ENCODE measurements at regions not wholly inside any gene's neighbourhood (a gene's known extent, or its start where the extent isn't known, plus 50 kb on each side); places are given as distances from the start of the nearest gene placed in this dataset.

DNA sequence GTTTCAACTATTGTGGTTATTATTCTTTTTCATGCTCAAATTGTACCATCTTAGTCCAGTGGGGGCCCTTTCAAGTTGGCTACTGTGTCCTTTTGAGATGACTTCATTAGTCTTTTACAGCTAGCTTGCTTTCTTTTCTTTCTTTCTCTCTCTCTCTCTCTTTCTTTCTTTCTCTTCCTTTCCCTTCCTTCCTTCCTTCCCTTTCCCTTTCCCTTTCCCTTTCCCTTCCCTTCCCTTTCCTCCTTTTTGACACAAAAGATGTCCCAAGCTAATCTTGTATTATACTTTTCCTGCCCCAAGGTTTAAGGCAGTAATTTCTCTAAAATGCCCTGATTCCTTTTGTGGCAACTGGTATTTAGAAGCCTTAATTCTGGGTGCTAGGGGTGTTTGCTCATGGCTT is 213.0 kb upstream of the TBC1D5 start:
- Histone ChIP-seq H3K9me3 (no peaks in the 10 kb centered on the region), H3K27me3 (no peaks in the 10 kb centered on the region), H3K36me3 (no peaks in the 10 kb centered on the region), H3K27ac (no peak overlapping the region), H3K4me3 (no peak overlapping the region), H3K4me1 (no peaks in the 10 kb centered on the region)
- intact Hi-C loops (cut with DNase I; ENCODE audit: low total_unique reads), result no loop called here
- no peak for DNase-seq
- TF ChIP-seq POLR2A (IDR thresholded peaks at IDR 0.05), result no peak
- no peak for TF ChIP-seq EP300 (IDR thresholded peaks at IDR 0.05; ENCODE audit: low read depth)
- TF ChIP-seq POLR2AphosphoS5 (IDR thresholded peaks at IDR 0.05), result no peak
- no peak for TF ChIP-seq CTCF (IDR thresholded peaks at IDR 0.05)
- in situ Hi-C loops (cut with MboI; ENCODE audit: low pct_ligation_motif_present in 1 of 4, low pct_unique_long_range_greater_than_20kb in 1 of 4, low sequenced_read_pairs in 3 of 4), result no loop called here

GRCh38 chr3:17954801-17955200 is 212.4 kb upstream of the TBC1D5 start:
- no peaks in the 10 kb centered on the region for H3K27me3 ChIP-seq
- no peaks in the 10 kb centered on the region for H3K36me3 ChIP-seq
- no peak overlapping the region for H3K27ac ChIP-seq
- no peak for DNase-seq
- H3K9me3 ChIP-seq, result no peaks in the 10 kb centered on the region
- no peak overlapping the region for H3K4me3 ChIP-seq
- TF ChIP-seq CTCF (IDR thresholded peaks at IDR 0.05), result no peak
- TF ChIP-seq POLR2AphosphoS5 (IDR thresholded peaks at IDR 0.05), result no peak
- TF ChIP-seq EP300 (IDR thresholded peaks at IDR 0.05; ENCODE audit: low read depth), result no peak
- TF ChIP-seq POLR2A (IDR thresholded peaks at IDR 0.05), result no peak
- intact Hi-C loops (cut with DNase I; ENCODE audit: low total_unique reads), result no loop called here
- no peaks in the 10 kb centered on the region for H3K4me1 ChIP-seq
- in situ Hi-C loops (cut with MboI; ENCODE audit: low pct_ligation_motif_present in 1 of 4, low pct_unique_long_range_greater_than_20kb in 1 of 4, low sequenced_read_pairs in 3 of 4), result no loop called here
- WGBS, 2 donors (ENCODE audit: low coverage in 1 of 2), result 60 to 69% methylated on average over 1 of the region's 1 CpG

- in situ Hi-C loops (cut with MboI; ENCODE audit: low pct_ligation_motif_present in 1 of 4, low pct_unique_long_range_greater_than_20kb in 1 of 4, low sequenced_read_pairs in 3 of 4) (no loop called here), intact Hi-C loops (cut with DNase I; ENCODE audit: low total_unique reads) (no loop called here)
- Histone ChIP-seq H3K27me3 (no peaks in the 10 kb centered on the region), H3K4me1 (peaks cover 0 to 4% (median 0%) of the 10 kb centered on the region in 4 donors), H3K27ac (no peak overlapping the region), H3K9me3 (no peaks in the 10 kb centered on the region), H3K36me3 (no peaks in the 10 kb centered on the region), H3K4me3 (no peak overlapping the region)
- no peak for DNase-seq
- TF ChIP-seq EP300 (IDR thresholded peaks at IDR 0.05; ENCODE audit: low read depth), result no peak
- TF ChIP-seq CTCF (IDR thresholded peaks at IDR 0.05), result no peak
- TF ChIP-seq POLR2AphosphoS5 (IDR thresholded peaks at IDR 0.05), result no peak
- TF ChIP-seq POLR2A (IDR thresholded peaks at IDR 0.05), result no peak
- WGBS, 2 donors (ENCODE audit: low coverage in 1 of 2), result 50 to 66% methylated on average over 1 to 2 of the region's 2 CpGs
Measured at GRCh38 chr3:17951241-17951640, 208.8 kb upstream of the TBC1D5 start.

- no peak for TF ChIP-seq CTCF (IDR thresholded peaks at IDR 0.05)
- Histone ChIP-seq H3K9me3 (no peaks in the 10 kb centered on the region), H3K27me3 (no peaks in the 10 kb centered on the region), H3K36me3 (no peaks in the 10 kb centered on the region), H3K27ac (no peak overlapping the region), H3K4me3 (no peak overlapping the region), H3K4me1 (peaks cover 0 to 4% (median 0%) of the 10 kb centered on the region in 4 donors)
- intact Hi-C loops (cut with DNase I; ENCODE audit: low total_unique reads), result no loop called here
- WGBS, 2 donors (ENCODE audit: low coverage in 1 of 2), result 45 to 56% methylated on average over 6 of the region's 6 CpGs
- no peak for DNase-seq
- in situ Hi-C loops (cut with MboI; ENCODE audit: low pct_ligation_motif_present in 1 of 4, low pct_unique_long_range_greater_than_20kb in 1 of 4, low sequenced_read_pairs in 3 of 4), result no loop called here
Measured at GRCh38 chr3:17949101-17949500, 206.7 kb upstream of the TBC1D5 start.
